GM18526 (cell line): ENCODE measurements at regions not wholly inside any gene's neighbourhood (a gene's known extent, or its start where the extent isn't known, plus 50 kb on each side); places are given as distances from the start of the nearest gene placed in this dataset.

ENCODE experiments used
- POLR2A ChIP-seq: IDR thresholded peaks from 3 replicates; pipeline ENCODE4 v1.6.1; 2011; ENCODE audit not compliant: insufficient read length; ENCODE audit errors: extremely low read depth

DNA sequence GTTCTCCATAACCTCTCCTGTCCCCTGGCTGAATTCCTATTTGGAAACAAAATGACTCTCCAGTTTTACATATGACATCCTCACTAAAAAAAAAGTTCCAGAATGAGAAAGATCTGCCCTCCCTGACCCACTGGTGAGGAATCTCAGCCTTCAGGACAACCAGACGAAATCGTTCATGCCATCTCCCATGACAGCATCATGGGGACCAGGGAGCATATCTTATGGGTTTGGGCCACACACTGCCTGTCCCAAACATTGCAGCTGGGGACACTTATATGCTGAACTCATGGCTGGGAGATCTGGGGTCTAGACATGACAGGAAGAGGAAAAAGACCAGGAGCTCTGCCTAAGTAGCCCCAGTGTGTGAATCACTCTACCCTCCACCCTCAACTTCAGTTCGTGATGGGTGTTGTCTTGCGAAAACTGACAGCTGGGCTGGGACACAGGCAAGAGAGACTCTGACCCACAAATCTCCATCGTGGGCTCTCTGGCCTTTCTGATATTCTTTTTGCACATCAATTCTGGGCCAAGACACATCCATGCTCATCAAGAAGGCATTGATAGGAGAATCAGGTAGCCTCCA, 102.0 kb downstream of the ZNF280B start:
- no peak for TF ChIP-seq POLR2A

DNA sequence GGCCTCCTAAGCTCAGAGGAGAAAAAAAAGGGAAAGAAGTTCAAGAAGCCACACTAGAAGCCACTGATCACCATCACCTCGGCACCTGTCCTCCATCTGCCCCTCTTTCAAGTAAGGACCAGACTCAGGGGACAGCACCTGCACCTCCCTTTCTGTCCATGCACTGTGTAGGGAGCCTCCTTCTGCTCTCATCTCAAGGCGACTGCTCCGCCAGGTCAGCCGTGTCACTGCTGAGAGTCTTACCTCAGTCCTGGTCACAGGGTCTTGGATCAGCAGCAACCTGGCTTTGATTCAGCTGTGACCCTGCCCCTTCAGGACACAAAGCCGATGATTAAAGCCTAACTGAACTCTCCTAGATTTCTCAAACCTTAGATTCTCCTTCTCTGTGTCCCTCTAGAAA, 101.5 kb downstream of the ZNF280B start:
- no peak for TF ChIP-seq POLR2A

DNA sequence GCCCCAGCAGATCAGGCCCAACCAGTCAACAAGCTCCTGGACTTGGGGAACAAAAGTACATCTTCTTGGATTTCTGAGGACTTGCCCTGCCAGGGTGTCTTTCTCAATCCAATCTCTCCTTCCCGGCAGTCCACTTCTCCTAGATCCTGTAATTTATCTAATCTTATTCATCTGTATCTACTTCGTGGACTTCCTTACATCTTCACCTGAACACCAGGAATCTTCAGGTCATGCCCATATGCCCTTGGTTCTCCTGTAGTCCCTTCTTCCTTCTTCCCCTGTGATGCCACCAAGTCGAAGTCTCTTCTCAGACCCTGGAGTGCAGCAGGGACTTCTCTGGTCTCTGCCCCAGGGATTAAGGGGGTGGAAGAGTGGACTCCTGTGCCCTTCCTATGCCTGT, 100.3 kb downstream of the ZNF280B start:
- TF ChIP-seq POLR2A: no peak

DNA sequence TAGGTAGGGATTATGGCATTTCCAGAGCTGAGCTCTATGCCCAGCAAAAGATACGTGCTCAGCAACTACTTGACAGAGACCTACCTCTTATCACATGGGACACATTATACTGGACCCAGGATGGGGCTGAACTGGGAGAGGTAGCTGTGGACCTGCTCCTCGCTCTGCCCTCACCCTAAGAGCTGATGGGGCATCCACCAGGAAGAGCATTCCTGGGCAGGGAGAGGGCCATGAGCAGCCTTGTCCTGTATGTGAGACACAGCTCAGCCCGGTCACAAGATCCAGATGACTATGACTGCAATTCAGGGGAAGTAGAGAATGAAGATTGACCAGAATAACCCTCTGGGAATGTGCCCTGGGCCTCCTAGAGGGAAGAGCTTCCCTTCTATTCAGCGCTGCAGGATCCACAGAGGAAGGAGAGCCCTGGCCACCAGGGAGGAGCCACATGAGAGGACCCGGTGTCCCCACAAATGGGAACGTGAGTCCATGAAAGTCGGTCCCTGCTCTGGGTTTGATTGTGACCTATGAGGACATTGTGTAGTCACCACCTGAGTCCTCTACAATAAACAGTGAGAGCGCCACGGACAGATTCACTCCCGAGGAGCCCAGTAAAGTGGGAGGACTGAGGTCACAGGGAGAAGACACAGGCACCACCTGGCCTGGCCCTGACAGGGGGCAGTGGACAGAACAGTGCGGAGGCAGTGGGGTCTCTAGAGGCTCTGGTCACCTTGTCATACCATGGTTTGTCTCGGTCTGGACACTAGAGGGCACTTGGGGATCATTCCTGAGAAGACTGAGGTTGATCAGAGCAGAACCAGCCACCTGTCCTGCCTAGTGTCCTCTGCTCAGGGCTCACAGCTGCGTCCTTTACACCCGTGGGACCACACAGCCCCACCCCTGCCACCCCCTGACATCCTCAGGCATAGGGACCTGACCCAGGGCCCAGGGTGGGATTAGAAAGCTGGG, 99.5 kb downstream of the ZNF280B start:
- TF ChIP-seq POLR2A: no peak

DNA sequence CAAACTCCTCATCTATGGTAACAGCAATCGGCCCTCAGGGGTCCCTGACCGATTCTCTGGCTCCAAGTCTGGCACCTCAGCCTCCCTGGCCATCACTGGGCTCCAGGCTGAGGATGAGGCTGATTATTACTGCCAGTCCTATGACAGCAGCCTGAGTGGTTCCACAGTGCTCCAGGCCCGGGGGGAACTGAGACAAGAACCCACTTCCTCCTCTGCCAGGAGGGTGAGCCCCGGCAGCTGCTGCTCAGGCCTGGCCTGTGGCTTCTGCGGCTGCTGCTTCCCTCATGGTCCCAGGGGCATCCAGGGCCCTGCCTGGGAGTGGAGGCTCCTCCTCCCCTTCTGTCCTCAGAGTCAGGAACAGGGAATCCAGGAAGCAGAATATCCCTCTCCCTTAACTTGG, 98.4 kb downstream of the ZNF280B start:
- TF ChIP-seq POLR2A: no peak

DNA sequence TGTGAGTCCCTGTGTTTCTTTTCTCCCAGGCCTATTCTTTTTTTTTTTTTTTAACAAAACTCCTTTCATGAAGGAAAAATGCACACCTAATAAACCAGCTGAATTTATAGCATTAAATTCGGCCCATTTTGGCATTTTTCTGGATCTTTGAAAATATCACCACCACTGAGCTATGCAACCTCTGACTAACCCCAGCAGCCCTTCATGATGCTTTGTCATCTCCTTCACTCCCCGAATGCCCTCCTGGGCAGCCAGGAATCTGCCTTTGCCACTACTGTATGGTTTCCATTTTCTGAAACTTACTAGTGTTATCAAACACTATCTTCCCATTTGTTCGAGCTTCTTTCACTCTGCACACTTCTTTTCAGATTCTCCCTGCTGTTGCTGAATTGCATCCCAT, 97.9 kb downstream of the ZNF280B start:
- no peak for TF ChIP-seq POLR2A

DNA sequence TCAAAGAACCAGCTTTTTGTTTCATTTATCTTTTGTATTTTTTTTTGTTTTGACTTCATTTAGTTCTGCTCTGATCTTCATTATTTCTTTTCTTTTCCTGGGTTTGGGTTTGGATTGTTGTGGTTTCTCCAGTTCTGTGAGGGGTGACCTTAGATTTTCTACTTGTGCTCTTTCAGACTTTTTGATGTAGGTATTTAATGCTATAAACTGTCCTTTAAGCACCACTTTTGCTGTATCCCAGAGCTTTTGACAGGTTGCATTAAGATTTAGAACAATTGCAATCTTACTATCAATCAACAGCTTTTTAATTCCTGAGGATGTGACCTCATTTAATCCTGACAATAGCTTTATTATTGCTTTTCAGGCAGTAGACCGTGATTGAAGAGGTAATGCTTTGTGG, 94.3 kb downstream of the ZNF280B start:
- no peak for TF ChIP-seq POLR2A

DNA sequence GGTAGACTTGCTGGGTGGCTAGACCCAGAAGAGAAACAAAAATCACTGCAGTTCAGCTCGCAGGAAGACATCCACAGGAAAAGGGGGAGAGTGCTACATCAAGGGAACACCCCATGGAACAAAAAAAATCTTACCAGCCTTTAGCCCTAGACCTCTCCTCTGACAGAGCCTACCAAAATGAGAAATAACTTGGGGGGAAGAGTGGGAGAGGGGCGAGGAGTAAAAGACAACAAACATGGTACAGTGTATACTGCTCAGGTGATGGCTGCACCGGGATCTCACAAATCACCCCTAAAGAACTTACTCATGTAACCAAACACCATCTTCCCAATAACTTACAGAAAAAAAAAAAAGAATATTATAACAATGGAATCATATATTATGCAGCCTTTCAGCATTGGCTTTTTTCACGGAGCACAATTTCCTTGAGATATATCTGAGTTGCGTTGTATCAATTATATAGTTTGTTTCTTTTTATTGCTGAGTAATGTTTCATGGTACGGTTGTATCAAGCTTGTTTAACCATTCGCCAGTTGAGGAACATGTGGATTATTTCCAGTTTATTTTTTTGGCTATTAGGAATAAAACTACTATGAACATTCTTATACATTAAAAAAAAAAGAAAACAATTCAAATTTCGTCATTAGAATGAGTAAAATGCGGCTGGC, 90.9 kb downstream of the ZNF280B start:
- no peak for TF ChIP-seq POLR2A

DNA sequence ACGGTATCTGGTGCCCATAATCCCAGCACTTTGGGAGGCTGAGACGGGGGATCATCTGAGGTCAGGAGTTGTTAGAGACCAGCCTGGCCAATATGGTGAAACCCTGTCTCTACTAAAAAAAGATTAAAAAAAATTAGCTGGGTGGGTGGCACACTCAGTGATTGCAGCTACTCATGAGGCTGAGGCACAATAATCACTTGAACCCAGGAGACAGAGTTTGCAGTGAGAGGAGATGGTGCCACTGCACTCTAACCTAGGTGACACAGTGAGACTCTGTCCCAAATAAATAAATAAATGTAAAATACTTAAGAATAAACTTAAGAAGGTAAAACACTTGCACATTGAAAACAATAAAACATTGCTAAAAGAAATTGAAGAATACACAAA, 90.4 kb downstream of the ZNF280B start:
- TF ChIP-seq POLR2A: no peak

DNA sequence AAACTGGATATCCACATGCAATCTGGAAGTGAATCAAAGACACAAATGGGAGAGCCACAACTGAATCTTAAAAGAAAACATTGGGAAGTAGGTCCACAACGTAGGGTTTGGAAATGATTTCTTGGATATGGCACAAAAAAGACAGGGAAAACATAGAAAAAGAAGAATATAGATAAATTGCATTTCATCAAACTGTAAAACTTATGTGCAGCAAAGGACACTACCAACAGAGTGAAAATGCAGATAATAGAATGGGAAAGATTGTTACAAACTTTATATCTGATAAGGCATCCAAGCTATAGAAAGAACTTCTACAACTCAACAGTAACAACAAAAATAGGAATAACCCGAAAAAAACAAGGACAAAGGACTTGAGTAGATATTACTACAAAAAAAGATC, 89.6 kb downstream of the ZNF280B start:
- no peak for TF ChIP-seq POLR2A

DNA sequence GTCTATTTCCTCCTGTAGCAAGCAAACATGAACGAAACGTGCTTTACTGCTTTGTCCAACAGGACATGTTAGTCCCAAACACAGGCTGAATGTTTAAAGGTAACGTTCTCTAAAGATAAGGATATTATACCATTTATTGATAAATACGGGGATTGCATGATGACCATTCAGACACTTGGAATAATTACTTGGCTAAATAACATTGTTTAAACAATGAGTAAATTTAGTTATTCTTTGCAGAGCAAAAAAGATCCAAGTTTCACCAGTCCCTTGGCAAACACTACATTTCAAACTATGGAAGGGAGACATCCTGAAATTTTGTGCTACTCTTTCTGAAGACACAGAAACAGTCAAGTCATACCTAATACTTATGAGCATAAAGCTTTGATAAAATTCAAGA, 88.0 kb downstream of the ZNF280B start:
- no peak for TF ChIP-seq POLR2A

DNA sequence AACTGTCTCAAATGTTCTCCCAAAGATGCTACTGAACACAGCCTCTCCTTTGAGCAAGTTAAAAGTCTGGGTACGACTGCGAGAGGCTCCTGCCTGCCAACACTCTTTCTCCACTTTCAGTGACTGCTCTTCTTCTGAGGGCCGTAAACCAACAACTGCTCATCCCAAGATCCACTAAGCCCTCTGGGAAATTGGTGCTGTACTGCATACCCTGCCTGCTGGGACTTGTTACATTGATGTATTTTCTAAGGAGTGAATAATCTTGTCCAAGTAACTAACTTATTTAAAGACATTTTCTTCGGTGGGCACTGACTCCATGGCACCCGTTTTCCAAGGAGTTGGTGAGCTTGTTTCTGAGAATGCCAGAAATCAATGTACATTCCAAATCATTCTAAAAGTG, 87.2 kb downstream of the ZNF280B start:
- no peak for TF ChIP-seq POLR2A

DNA sequence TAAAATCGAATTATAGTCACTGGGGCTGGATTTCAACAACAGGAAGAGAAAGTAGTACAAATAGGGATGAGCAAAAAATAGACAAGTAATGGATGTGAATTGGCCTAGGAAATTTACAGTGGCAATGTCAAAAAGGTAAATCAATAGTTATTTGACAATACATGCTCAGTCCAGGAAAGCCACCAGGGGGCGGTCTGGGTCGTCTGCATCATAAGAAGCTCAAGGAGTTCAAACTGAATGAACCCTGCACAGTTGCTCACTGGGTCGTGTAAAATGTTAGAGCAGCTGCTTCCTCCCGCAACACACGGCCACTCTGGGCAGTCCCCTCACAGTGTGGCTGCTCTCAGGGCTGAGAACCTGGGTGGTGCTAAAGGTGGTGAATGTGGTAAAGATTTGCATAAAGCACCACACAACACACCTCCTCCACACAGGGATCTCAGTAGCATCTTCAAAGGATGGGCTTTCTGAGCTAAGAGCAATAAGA, 85.9 kb downstream of the ZNF280B start:
- no peak for TF ChIP-seq POLR2A

DNA sequence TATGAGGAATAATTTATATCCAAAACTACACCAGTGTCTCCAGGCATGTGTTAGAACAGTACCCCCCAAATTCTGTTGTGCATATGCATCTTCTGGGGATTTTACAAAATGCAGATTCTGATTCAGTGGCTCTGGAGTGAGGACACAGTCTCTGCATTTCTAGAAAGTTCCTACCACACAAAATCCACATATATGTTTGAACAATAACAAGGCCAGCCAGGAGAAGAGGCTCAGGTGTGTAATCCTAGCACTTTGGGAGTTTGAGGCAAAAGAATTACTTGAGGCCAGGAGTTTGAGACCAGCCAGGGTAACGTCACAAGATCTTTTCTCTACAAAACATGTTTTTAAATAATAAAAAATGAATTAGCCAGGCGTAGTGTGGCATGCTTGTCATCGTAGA, 84.9 kb downstream of the ZNF280B start:
- no peak for TF ChIP-seq POLR2A

DNA sequence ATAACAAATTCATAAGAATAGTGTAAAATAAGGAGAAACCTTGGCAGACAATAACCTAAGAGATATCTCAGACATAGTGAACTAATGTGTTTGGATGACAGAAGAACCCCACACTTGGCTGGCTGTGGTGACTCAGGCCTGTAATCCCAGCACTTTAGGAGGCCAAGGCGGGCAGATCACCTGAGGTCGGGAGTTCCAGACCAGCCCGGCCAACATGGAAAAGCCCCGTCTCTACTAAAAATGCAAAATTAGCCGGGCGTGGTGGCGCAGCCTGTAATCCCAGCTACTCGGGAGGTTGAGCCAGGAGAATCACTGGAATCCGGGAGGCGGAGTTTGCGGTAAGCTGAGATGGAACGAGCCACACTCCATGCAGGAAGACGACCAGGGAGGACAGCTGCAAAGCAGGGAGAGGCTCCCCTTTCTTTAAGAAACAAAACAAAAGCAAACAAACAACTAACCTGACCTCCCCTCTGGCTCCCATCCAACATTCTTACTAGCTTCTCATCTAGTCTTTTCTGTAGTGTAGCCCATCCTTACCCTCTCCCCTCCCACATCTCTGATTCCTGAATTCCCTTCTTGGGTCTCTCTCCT, 84.2 kb downstream of the ZNF280B start:
- TF ChIP-seq POLR2A: no peak

DNA sequence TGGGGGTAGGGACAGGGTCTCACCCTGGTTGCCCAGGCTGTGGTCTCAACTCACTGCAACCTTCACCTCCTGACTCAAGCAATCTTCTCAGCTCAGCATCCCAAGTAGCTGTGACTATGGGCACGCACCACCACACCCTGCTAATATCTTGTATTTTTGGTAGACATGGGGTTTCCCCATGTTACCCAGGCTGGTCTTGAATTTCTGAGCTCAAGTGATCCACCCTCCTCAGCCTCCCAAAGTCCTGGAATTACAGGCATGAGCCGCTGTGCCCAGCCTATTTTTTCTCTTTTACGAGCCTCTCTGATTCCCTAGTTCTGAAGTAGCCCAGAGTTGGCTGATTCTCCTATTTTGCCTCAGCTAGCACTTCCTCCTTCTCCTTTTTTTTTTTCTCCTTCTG, 83.6 kb downstream of the ZNF280B start:
- TF ChIP-seq POLR2A: no peak

DNA sequence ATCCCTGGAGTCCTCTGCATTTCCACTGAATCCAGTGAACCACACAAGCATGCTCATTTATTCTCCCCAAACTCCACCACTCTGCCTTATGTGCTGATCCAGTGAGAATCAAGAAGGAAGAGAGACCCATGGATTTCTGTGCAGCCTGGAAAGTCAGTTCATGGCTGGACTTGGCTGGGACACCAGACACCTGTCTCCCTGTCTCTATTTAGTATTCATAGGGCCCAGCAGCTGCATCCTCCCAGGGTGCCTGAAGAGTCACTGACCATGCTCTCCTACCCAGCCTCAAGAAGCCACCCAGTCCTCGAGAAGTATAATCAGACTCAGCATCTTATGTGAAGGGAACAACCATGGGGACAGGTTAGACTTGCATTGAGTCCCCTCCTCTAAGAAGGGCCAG, 83.2 kb downstream of the ZNF280B start:
- TF ChIP-seq POLR2A: no peak
